Type B pancreatic cell (in vitro differentiated cells): ENCODE measurements at regions not wholly inside any gene's neighbourhood (a gene's known extent, or its start where the extent isn't known, plus 50 kb on each side); places are given as distances from the start of the nearest gene placed in this dataset.
"Not testable (repeated sequence)": the region's sequence is repeated elsewhere in the genome, so short reads cannot be mapped to it uniquely, and the experiment has no call there.

Experiments used
- DNase-seq: peaks from one replicate; pipeline ENCODE4 v3.0.0; 2021; ENCODE audit warnings: mixed read lengths; ENCODE audit not compliant: unreplicated experiment; ENCODE audit errors: extremely low spot score
- H3K27ac Mint-ChIP-seq: 2 replicates; pipeline ENCODE4 v1.8.0; 2021; ENCODE audit warnings: mild to moderate bottlenecking, mixed read lengths
- H3K27me3 Mint-ChIP-seq: 2 replicates; pipeline ENCODE4 v1.8.0; 2021; ENCODE audit warnings: mixed read lengths
- H3K36me3 Mint-ChIP-seq: 2 replicates; pipeline ENCODE4 v1.8.0; 2021; ENCODE audit warnings: mixed read lengths
- H3K4me1 Mint-ChIP-seq: one replicate; pipeline ENCODE4 v1.8.0; 2021; ENCODE audit warnings: mixed read lengths; ENCODE audit not compliant: unreplicated experiment
- H3K4me3 Mint-ChIP-seq: 2 replicates; pipeline ENCODE4 v1.8.0; 2021; ENCODE audit warnings: mild to moderate bottlenecking, mixed read lengths
- H3K9me3 Mint-ChIP-seq: 2 replicates; pipeline ENCODE4 v1.8.0; 2021; ENCODE audit warnings: mixed read lengths
- CTCF ChIP-seq: fragments of 200-600 bp; sonication (generic); conservative IDR thresholded peaks from 2 replicates; pipeline ENCODE4 v1.5.0; 2021; ENCODE audit warnings: antibody characterized with exemption, mild to moderate bottlenecking

DNA sequence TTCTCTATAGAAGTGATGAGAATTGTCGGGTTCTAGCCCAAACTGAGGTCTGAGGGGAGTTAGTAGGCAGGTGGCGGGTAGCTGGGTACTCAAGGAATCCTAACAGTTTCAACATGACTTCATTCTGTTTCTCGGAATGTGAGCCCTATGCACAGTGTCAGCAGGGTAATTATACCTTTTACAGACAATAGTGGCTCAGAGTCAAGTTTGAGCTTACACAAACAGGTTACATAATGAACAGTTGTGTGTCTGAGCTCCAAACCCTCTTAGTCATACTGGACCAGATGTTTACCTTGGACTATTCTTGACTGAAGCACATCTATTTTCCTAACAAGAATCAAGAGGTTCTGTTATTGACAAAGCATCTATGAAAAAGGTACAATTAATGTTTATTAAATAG lies 1066.7 kb upstream of the PCDH20 start:
- Mint-ChIP-seq H3K9me3 (no peaks in the 10 kb centered on the region), H3K4me3 (no peak overlapping the region), H3K27ac (no peak overlapping the region), H3K36me3 (no peaks in the 10 kb centered on the region), H3K27me3 (no peaks in the 10 kb centered on the region), H3K4me1 (peaks cover 4% of the 10 kb centered on the region)
- TF ChIP-seq CTCF = no peak
- DNase-seq = no peak

DNA sequence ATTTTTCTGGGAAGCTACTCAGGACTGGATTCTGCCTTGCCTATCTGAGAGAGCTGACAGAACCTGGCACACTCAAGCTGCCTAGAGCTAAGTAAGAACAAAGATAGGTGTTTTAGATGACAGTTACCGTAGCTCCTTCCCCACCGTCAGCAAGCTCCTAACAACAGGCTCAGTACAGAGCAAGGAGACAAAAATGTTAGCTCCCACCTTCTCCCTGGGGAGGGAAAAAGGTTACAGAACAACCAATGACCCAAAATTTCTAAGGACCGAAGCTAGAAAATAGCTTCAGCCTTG lies 1058.2 kb upstream of the PCDH20 start:
- no peaks in the 10 kb centered on the region for H3K4me1 Mint-ChIP-seq
- no peaks in the 10 kb centered on the region for H3K9me3 Mint-ChIP-seq
- no peak for DNase-seq
- H3K27me3 Mint-ChIP-seq = no peaks in the 10 kb centered on the region
- no peaks in the 10 kb centered on the region for H3K36me3 Mint-ChIP-seq
- no peak overlapping the region for H3K27ac Mint-ChIP-seq
- no peak for TF ChIP-seq CTCF
- no peak overlapping the region for H3K4me3 Mint-ChIP-seq

DNA sequence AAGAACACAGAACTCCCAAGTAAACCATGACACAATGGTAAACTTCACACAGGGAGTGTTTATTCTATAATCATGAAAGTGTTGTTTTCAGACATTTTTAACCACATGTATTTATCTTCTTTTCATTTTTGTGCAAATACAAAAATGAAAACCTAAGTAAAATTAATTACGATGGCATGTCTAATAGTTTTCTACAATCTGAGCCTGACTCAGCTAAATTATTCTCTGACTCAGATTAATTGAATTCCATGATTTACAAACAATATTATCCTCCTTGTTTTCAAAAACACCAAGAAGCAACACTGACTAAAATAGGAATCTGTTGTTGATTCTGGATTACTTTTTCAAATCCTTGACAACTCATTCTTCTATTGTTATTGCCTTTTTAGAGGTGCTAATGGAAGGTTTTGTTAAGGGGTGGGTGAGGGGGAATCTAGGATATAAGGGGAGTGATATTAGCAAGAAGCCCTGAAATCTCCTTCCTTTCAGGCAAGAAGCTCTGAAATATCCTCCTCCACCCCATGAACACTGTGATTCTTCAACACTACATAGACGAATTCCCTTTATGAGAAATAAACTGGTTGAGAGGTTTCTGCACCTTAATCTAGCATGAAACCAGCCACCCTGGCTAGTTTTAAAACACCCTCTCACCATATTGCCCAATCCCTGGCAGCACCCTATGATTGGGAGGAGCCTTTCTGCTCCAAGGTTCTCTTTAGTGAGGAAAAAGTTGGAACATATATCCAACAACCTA lies 1057.7 kb upstream of the PCDH20 start:
- no peaks in the 10 kb centered on the region for H3K4me1 Mint-ChIP-seq

DNA sequence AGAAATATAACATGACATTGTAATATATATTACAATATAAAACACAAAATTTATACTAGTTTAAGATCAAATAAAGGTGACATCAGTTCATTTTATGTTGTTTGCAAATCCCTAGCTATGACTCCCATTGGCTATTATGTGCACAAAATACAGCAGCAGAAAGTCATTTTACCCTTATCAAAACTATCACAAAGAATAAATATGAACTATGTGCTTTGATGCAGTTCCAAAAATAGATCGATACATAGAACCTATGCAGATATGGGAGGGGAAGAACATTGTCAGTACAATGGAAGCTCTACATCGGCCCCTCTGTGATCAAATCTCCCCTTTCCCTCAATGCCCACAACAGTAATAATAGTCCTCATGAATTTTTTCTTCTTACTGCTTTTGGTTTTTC lies 1038.1 kb upstream of the PCDH20 start:
- Mint-ChIP-seq H3K4me3 (no peak overlapping the region), H3K9me3 (no peaks in the 10 kb centered on the region), H3K36me3 (no peaks in the 10 kb centered on the region), H3K27me3 (no peaks in the 10 kb centered on the region), H3K27ac (no peak overlapping the region), H3K4me1 (no peaks in the 10 kb centered on the region)
- TF ChIP-seq CTCF = no peak
- no peak for DNase-seq

More for the DNA sequence above, 1057.7 kb upstream of the PCDH20 start:
- no peak overlapping the region for H3K27ac Mint-ChIP-seq
- no peak for TF ChIP-seq CTCF
- no peak for DNase-seq
- no peak overlapping the region for H3K4me3 Mint-ChIP-seq
- no peaks in the 10 kb centered on the region for H3K27me3 Mint-ChIP-seq
- H3K9me3 Mint-ChIP-seq = no peaks in the 10 kb centered on the region
- no peaks in the 10 kb centered on the region for H3K36me3 Mint-ChIP-seq

DNA sequence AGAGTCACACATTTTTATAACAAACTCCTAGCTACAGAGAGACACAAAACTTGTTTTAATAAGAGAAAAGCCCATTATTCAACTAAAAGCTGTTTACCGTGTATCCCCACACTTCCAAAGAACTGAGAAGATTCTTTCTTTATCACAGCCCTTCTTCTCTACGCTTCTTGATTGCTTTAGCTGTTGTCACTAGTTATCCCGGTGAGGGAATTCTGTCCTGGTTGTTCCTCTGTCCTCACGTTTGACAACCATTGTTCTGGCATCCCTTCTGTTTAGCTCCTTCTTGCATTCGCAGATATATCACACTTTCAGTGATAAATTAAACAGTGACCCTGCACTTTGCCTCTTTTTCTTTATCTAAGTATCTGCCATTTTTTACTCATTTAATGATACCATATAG lies 1035.1 kb upstream of the PCDH20 start:
- H3K27ac Mint-ChIP-seq = no peak overlapping the region
- no peaks in the 10 kb centered on the region for H3K36me3 Mint-ChIP-seq
- TF ChIP-seq CTCF = no peak
- no peak overlapping the region for H3K4me3 Mint-ChIP-seq
- H3K9me3 Mint-ChIP-seq = no peaks in the 10 kb centered on the region
- DNase-seq = no peak
- H3K27me3 Mint-ChIP-seq = no peaks in the 10 kb centered on the region
- no peaks in the 10 kb centered on the region for H3K4me1 Mint-ChIP-seq

GRCh38 chr13:62447771-62448382 lies 1032.2 kb upstream of the PCDH20 start:
- H3K9me3 Mint-ChIP-seq, H3K27me3 Mint-ChIP-seq, DNase-seq, H3K4me3 Mint-ChIP-seq, H3K4me1 Mint-ChIP-seq, H3K27ac Mint-ChIP-seq, H3K36me3 Mint-ChIP-seq: not testable (repeated sequence)
